ENCODE measurements at regions not wholly inside any gene's neighbourhood (a gene's known extent, or its start where the extent isn't known, plus 50 kb on each side); places are given as distances from the start of the nearest gene placed in this dataset.

DNA sequence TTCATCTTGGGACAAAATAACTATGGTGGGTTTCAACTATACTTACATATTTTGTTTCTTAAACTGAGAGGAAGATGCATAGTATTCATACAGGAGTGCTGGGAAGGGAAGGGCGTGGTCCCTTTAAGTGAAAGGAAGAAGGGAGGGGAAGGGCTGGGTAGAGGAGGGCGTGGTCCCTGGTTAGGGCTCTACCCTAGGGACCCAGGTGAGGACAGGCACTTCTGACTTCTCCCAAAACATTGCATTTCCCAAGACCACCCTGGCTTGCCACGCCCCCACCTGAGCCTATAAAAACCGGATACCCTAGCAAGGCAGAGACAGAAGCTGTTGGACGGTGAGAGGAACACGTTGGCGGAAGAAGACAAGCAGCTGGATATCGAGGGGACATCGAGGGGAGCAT, 157.6 kb upstream of the PLXNA4 start:
- DNase-seq (ENCODE audit: low spot score) = no peak

GRCh38 chr7:132732321-132732865, 156.1 kb upstream of the PLXNA4 start:
- no peak for DNase-seq (ENCODE audit: low spot score)

- DNase-seq (ENCODE audit: low spot score) = no peak
Measured at GRCh38 chr7:132730105-132730504, 153.8 kb upstream of the PLXNA4 start.

DNA sequence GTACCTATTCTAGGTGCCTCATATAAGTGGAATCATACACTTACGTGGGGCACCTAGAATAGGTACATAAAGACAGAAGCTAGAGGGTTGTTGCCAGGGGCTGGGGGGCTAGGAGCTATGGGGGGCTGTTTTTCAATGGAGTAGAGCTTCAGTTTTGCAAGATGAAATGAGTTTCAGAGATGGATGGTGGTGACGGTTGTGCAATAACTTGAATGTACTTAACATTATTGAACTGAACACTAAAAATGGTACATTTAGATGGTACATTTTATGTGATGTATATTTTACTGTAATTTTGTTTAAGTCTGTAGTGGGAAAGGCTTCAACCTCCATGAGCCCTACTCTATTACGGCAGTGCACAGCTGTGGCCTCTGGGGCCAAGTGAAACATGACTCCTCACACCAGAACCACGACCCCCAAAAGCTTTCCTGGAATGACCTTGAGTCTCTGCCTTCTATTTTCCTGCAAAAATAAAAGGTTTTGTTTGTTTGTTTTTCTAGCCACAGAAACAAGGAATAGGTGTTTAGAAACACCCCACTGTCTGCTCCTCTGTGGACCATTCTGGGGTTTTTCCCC, 147.3 kb upstream of the PLXNA4 start:
- DNase-seq (ENCODE audit: low spot score) = no peak

DNA sequence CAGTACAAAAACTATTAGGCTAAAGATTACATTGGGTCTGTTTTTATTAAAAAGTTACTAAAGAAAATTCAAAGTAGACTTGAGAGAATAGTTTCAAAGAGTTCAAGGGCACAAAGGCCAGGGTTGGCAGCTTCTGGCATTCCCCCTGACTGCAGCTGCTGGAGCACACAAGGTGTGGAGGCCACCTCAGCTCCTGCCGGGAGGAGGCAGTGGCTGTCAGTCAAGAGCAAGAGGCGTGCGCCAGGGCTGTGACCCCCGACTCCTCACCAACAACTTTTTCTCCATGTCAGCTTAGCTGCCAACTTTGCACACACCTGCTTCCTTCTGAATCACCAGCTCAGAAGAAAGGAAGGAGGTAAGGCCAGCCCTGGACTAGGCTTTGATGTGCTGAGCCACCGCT, 144.6 kb upstream of the PLXNA4 start:
- no peak for DNase-seq (ENCODE audit: low spot score)

DNA sequence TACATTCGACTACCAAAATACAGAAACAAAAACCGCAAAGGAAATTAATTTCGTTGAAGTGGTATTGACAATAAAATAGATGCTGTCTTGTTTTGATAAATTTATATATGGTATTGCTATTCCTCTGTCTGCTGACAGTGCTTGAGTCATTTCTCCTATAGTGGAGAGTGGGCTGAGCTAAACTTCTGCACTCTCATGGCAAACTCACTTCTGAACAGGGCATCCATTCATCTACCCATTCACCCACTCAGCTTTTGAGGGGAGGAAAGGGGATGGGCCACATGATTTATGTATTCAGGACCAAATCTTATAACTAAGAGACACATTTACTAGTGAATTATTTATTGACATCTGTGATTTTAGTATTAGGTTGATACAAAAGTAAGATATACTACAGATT, 137.6 kb upstream of the PLXNA4 start:
- DNase-seq (ENCODE audit: low spot score) = no peak

GRCh38 chr7:132709971-132710567, 133.8 kb upstream of the PLXNA4 start:
- no peak for DNase-seq (ENCODE audit: low spot score)

GRCh38 chr7:132708470-132708869, 132.2 kb upstream of the PLXNA4 start:
- DNase-seq (ENCODE audit: low spot score) = no peak

DNA sequence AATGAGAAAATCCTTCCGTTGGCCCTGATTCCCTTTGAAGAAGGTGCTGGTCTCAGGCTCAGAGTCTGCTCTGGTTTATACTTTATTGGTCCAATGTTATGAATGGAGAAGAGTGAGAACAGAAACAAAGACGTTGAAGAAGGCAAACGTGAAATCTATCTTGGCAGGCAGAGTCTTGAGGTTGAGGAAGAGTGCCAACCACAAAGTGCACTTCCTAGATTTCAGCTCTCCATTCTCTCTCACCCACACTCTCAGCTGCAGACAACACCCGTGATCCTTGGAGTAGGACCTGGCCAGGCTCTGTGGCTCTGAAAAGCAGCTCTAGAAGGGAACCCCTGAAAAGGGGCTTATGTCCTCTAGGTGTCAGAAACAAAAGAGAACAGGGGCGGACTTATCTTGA, 128.9 kb upstream of the PLXNA4 start:
- DNase-seq (ENCODE audit: low spot score) = no peak

GRCh38 chr7:132703742-132704141, 127.5 kb upstream of the PLXNA4 start:
- DNase-seq (ENCODE audit: low spot score) = no peak

GRCh38 chr7:132697003-132697402, 120.7 kb upstream of the PLXNA4 start:
- DNase-seq (ENCODE audit: low spot score) = no peak

DNA sequence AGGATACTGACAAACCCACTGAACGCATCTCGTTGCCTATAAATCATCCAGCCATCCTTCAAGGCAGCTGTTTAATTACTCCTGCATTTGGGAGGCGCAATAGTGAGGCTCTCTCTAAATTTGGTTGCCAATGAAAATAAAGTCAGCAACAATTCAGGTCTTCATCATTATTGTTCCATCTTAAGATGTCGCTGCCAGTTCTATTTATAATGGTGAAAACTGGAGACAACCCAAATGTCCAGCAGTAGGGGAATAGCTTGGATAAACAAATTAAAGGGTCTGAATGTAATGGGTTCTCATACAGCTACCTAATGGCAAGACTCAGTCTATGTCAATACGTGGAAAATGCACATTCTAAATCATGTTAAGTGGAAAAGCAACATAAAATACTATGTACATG, 120.1 kb upstream of the PLXNA4 start:
- no peak for DNase-seq (ENCODE audit: low spot score)

DNA sequence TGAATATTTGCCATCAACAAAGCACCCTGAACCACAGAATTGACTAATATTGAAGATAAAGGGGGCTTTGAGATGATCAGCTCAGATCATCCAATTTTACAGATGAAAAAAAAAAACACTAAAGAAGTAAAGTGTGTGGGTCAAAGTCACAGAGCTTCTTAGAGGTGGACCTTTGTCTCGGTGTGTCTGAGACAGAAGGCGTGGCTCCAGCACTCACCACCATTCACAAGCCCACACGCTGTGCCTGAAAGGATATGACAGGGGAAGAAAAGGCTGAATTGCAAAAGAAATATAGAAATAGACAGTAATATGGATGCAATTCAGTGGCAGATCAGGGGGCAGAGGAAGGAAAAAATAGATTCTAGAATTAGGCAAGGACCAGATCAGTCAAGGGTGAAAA, 114.9 kb upstream of the PLXNA4 start:
- no peak for DNase-seq (ENCODE audit: low spot score)

DNA sequence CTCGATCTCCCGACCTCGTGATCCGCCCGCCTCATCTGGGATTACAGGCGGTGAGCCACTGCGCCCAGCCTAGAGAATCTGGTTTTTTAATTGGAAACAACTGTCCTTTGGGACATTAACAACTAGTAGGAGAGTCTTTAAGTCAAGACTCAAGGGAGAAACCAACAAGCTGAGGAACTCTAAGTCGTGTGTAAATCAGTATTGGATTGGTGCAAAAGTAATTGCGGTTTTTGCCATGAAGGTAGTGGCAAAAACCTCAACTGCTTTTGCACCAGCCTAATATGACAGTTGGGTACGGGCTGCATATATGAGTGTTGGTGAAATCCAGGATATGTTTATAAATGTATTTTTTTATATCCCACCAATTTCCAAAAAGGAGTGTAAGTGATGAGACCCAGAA, 113.9 kb upstream of the PLXNA4 start:
- DNase-seq (ENCODE audit: low spot score) = no peak

- no peak for DNase-seq (ENCODE audit: low spot score)
Measured at GRCh38 chr7:132687981-132688383, 111.7 kb upstream of the PLXNA4 start.

DNA sequence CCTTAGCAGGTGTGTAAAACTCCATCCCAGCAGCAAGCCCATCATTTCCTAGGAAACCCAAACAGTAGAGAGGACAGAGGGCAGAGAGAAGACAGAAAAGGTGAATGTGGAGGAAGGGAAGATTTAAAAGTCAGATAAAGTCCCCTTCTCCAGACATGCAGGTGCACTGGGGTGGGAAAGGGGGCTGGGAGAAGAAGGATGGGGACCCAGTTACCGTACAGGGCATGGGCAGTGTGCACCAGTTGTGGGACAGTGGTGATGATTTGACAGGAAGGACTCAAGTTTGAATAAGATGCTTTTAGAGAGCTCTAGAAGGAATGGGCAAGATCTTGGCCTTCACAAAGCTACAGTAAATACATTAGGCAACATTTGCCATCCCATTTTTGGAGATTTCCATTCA, 110.7 kb upstream of the PLXNA4 start:
- DNase-seq (ENCODE audit: low spot score) = no peak

GRCh38 chr7:132685277-132685676, 109.0 kb upstream of the PLXNA4 start:
- no peak for DNase-seq (ENCODE audit: low spot score)

GRCh38 chr7:132683896-132684690, 107.8 kb upstream of the PLXNA4 start:
- DNase-seq (ENCODE audit: low spot score) = no peak

GRCh38 chr7:132681951-132682350, 105.7 kb upstream of the PLXNA4 start:
- no peak for DNase-seq (ENCODE audit: low spot score)

GRCh38 chr7:132680590-132680989, 104.3 kb upstream of the PLXNA4 start:
- DNase-seq (ENCODE audit: low spot score) = no peak

DNA sequence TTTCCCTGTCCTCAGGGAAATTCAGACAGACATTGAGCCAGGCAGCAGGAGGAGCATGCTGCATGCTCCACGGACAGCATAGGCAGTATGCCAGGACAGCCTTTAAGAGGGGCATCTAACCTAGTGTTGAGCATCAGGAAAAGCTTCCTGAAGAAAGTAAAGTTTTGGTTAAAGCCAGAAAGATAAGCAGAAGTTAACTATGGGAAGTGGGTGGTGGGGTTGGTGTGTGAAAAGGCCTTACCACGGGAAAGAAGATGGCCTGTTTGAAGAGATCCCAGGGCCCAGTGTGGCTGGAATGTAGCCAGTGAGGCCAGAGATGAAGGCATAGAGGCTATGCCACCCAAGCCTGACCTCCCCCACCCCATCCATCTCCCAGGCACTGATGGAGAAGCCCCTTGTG, 102.4 kb upstream of the PLXNA4 start:
- no peak for DNase-seq (ENCODE audit: low spot score)

GRCh38 chr7:132677918-132678317, 101.6 kb upstream of the PLXNA4 start:
- no peak for DNase-seq (ENCODE audit: low spot score)
